ENCODE measurements at regions not wholly inside any gene's neighbourhood (a gene's known extent, or its start where the extent isn't known, plus 50 kb on each side); places are given as distances from the start of the nearest gene placed in this dataset.

DNA sequence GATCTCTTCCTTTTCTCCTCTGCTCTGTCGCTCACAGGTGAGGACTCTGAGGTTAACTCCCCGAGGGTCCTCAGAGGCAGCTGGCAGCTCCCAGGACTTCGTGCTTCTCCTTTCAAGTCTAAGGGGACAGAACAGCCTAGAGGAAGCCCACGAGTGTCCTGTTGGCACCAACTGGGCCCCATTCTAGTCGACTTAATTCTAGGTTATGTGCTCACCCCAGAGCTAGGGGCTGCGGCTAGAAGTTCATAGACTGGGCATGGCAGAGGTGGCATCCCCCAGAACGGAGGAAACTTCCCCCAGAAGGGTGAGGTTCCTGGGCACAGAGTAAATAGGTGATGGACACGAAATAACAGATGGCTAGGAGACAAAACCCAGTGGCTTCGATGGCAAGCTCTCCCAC lies 259.4 kb downstream of the TEX36 start:
- TF ChIP-seq CTCF (IDR thresholded peaks at IDR 0.05) (no peak), POLR2A (IDR thresholded peaks at IDR 0.05) (no peak)
